Fibroblast of the conjunctiva (primary cell): ENCODE measurements at regions not wholly inside any gene's neighbourhood (a gene's known extent, or its start where the extent isn't known, plus 50 kb on each side); places are given as distances from the start of the nearest gene placed in this dataset.

ENCODE experiments used
- DNase-seq: peaks from one replicate; pipeline ENCODE4 v3.0.0-alpha.2; 2010; ENCODE audit warnings: low read depth

DNA sequence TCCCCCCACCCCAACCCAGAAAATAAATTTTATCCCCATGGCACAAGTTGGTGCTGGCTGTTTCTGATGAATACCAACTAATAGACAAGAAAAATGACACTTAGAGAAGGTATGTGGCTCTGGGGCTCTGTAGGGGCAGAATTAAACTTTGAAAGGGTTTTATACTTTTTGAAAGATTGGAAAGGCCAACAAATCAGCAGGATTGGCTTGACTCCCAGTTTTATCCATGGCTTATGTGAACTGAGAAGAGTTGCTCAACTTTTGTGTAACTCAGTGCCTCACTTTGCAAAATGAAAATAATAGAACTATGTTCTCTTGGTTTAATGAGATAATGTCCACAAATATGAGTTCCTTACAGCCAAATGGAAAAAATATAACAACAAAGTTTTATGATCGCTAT lies 288.9 kb upstream of the KIF2A start:
- no peak for DNase-seq

DNA sequence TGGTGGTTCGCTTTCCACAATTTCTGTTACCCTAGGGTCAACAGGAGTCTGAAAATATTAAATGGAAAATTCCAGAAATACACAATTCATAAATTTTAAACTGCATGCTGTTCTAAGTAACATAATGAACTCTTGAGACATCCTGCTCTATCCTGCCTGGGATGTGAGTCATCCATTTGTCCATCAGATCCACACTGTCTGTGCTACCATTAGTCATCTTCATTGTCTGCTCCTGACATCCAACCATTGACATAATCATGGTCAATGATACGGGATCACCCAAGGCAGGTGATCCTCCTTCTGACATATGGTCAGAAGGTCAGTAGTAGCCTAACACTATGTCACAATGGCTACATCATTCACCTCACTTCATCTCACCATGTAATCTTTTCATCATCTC lies 276.7 kb upstream of the KIF2A start:
- DNase-seq: no peak

DNA sequence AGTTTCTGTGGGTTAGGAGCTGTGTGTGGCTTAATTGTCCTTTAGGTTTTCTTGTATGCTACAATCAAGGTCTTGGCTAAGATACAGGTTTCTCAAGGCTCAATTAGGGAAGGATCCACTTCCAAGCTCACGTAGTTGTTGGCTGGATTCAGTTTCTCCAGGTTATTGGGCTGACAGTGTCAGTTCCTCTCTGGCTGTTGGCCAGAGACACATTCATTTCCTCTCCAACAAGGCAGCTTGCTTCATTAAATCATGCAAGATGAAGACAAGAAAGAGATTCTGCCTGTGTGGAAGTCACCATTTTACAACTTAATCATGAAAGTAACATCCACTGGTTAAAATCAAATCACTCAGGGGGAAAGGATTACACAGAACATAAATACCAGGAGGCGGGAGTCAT lies 275.7 kb upstream of the KIF2A start:
- no peak for DNase-seq

DNA sequence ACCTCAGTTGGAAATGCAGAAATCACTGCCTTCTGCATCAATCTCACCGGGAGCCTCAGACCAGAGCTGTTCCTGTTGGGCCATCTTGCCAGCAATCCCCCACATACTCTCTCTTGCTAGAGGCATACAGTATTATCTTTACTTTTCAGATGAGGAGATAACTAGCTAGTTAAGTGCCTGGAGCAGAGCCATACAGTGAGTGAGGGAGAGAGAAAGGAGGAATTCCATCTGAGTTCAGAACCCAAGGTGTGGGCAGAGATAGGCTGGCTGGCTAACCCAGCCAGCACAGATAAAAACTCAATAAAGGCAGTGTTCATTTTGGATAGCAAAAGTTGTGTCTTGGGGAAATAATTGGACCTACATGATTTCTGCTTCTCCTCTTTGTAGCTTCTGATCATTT lies 268.0 kb upstream of the KIF2A start:
- DNase-seq: no peak

DNA sequence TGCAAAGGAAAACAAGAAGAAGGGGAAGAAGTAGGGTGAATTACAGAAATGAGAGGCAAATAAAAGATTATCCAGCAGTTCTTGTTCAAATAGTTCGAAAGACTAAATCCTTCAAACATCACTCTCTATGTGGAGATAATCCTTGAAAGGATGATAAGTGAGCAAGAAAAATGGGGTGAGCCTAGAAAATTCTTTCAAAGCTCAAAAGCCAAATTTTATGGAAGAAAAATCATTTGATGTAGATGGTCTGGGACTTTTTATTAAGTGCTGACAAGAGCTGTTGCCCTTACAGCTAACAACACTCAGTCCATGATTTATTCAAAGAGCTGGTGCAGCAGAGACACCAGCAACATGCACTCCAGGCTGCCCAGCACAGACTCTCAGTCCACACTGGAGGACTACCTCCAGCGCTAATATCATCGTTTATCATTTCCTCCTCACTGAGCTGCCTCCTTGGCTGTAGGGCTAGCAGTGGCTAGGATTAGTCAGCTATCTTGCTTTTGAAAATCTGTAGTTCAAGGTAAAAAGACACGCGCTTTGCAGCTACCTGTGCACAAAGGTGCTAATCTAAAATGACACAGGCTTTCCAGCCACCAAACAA lies 264.8 kb upstream of the KIF2A start:
- DNase-seq: no peak

DNA sequence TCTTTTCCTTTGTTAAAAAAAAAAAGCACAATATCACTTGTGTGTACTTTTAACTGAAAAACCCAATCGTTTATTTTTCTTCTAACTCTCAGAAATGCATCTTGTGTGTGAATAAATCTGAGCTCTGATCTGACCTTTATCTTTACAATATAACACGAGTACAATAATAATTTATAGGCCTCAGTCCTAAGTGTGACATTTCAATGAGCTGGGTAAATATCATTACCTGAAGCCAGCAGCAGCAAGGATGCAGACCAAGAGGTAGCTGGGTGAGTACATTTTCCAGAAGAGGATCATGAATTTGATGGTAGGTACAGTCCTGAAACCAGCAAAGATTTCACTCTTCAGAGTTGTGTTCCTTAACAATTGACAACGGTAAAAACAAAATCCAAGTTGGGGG lies 264.0 kb upstream of the KIF2A start:
- no peak for DNase-seq

DNA sequence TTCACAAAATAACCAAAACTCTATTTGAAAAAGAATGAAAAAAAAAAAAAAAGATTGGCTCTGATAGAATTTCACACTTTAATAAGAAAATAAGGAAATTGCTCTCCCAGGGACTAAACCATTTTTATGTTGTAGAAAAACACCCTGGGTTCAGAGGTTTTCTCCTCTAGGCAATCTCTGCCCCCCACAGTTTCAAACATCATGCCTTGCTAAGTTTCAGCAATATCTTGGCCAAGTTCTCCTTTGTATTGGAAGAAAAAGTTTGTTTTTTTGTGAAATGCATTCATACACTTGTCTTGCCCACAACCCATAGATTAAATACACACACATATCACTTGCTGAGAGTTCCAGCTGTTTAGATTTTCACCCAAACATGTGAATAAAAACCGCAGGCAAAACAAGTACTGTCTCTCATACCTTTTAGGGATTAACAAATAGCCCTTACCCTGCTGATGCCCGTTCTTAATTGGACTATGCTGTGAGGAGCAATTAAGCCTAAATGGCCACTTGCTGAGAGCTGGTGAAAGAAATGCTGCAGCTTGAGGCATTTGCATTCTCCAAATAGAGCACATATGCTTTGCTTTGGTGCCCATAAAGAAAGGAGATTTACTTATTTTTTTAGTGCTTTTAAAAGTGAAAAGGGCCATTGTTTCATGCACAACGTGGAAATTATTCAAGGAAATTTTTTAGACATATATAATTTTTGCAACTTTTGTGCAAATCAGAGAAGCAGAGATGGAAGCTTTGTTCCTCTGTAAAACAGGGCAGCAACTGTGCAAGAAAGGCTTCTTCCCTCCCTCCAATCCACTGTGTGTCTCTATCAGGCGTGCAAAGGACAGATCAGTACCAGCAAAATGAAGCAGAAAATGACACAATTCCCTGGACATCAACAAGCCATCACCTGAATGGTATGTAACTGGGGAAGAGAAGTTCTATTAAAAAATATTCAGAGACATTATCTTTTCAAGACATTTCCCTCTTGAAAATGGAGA lies 262.4 kb upstream of the KIF2A start:
- DNase-seq: no peak

DNA sequence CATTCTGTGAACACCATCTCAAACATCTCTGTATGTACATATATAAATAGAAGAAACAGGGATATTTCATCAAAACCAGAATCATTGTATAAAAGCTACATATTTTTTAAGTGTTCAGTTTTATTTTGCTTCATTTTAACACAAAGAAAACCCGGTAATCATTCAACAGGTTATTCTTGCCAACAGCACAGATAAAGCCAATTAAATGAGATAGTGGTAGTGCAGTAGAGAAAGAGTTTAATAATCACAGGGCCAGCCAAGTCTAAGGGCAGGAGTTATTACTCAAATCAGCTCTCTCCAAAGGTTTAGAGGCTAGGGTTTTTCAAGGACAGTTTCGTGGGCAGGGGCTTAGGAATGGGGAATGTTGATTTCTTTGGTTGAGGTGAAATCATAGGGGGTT lies 261.0 kb upstream of the KIF2A start:
- no peak for DNase-seq

DNA sequence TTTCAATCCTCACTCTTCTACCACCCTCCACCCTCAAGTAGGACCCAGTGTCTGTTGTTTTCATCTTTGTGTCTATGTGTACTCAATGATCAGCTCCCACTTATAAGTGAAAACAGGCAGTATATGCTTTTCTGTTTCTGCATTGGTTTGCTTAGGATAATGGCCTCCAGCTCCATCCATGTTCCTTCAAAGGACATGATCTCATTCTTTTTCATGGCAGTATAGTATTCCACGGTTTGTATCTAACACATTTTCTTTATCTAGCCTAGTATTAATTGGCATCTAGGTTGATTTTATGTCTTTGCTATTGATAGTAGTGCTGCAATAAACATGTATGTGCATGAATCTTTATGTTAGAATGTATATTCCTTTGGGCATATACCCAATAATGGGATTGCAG lies 259.8 kb upstream of the KIF2A start:
- DNase-seq: no peak

DNA sequence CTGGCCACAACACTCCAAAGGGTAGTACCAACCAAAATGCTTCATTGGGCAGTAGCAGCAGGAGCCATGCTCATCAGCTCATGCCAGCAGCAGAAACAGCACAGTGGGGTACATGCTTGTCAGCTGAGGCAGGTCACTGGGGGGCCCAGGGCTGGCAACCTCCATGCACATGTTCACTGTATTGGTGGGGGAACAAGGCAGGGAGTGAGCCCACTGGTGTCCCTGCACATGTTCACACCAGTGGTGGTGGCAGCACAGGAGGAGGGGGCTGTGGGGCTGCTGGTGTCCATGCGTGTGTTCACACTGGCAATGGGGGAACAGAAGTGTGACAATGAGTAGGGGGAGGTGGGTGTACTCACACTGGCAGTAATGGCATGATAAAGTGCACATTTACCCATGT lies 254.3 kb upstream of the KIF2A start:
- no peak for DNase-seq

DNA sequence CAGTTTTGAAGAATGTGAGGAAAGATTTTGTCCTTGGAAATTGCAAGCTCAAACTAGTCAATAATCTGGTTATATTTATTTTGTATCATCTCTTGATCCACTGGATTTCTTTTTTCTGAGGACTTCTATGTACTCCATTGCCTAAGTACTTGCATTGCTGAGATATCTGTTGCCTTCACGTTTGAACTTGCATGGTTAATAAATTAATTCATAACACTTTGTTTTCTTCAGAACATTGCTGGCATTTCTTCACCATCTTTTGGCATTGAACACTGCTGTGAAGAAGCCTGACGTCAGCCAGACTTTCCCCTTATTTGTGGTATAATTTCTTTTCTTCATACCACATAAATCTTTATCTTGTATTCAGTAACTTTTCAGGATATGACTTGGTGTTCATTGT lies 246.0 kb upstream of the KIF2A start:
- no peak for DNase-seq

DNA sequence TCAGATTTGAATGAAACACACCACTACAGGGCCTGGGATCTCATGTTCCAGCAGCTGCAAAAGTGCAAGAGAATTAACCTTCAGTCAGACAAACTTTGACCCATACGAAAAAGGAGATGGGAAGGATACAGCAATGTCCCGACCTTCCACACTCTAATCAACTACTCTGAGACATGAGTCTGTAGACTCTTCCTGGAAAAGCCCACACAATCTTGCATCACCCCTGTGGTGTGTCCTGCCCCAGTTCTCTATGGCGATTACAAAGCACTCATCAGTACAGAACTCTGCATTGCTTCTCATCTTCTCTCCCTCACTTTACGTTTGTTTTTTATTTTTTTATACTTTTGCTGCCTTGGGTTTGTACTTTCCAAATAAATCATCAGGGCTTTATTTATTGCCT lies 241.0 kb upstream of the KIF2A start:
- DNase-seq: no peak

DNA sequence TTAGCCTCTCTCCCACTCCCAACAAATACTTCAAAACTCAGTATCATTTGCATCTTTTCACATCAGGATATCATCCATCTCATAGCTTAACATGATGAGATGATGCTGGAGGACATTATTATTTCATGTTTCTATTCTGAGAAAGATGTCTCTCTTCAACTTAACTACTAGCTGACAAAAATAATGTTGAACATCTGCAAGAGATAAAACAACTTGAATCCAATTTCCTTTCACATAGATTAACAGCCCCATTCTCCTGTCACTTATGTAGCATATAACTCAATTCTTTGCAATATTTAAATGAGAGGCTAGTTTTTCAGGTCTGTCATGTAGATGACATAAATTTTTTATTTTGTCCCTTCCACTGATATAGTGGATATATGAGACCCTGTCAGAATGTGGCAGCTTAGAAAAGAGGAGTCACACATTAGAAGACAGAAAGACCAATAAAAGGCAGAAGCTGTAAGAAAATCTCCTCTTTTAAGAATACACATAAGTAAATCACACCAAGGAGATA lies 239.2 kb upstream of the KIF2A start:
- DNase-seq: no peak

DNA sequence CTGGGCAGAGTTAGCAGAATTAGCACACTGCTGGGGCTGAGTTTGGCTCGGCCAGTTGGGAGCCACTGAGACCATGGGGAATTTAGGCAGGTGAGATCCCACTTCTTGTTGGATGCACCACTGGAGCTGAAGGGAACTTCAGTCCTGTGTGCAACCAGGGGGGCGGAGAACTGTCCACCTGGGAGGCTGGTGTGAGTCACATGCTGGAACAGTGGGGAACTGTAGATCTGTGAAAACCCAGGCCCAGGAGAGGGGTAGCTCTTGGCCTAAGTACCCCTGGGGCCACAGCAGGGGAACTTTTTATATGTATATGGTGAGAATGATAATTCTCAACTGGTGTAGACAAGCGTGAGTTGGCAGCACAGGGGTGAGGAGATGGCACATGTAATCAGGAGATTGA lies 237.5 kb upstream of the KIF2A start:
- DNase-seq: no peak

DNA sequence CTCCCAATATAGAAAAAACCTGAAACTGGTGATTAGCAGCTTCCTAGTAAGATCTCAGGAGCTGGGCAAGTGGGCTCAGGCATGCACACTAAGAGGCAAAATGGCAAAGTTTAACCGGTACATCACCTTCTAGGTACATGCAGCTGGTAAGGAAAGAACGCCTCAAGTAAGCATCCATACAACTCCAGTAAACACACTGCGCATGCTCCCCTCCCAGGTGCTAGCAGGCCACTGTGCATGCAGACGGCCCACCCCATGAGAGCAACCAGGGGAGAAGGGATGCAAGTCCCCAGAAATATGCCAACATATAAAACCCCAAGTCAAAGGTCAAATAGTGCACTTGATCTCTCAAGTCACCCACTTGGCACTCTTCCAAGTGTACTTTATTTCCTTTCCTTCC lies 228.6 kb upstream of the KIF2A start:
- no peak for DNase-seq

DNA sequence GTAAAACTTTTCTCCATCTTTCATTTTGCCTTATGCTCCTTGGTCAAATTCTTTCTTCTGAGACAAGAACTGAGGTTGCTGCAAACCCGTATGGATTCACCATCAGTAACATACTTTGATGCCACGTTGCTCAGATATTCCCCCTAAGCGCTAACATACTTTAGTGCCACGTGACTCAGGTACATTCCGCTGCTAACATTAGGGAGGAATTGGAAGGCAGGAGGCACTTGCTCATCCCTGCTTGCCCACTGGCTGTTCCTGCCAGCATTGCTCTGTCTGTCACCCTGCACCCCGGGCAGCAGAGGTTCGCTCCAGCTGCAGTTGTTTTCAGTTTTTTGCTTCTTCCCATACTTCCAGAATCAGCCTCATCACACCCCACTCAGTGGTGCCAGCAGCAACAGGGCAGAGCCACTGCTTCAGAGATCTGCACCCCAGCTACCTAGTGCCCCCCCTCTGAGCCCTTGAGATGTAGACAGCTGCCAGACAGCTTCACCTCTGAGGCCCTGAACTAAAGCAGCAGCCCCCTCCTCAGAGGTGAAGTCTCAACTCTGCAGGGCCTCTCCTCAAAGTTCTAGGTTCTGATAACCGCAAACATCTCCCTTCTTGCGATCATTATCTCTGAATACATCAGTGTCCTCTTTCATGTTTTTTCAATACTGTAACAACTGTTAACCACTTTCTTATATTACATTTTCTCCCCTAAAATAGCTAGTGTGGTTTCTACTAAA lies 228.0 kb upstream of the KIF2A start:
- no peak for DNase-seq

DNA sequence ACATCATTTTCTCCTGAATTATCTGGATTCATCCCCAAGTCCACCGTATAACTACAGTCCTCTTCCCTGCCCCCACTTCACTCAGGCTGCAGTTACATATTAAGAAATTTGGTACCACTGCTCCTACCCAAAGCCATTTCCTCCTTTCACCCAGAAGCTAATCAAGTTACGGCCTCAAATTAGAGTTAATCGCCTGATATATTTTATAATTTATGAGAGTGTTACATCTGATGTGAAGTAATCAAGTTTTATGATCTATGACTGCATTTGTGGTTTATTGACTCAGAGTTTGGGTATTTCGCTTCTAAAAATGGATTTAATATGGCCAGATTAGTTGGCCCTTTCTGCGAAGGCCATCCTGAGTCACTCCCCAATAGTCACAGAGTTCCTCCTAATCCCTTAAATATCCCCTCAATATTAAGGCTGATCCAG lies 223.6 kb upstream of the KIF2A start:
- no peak for DNase-seq

DNA sequence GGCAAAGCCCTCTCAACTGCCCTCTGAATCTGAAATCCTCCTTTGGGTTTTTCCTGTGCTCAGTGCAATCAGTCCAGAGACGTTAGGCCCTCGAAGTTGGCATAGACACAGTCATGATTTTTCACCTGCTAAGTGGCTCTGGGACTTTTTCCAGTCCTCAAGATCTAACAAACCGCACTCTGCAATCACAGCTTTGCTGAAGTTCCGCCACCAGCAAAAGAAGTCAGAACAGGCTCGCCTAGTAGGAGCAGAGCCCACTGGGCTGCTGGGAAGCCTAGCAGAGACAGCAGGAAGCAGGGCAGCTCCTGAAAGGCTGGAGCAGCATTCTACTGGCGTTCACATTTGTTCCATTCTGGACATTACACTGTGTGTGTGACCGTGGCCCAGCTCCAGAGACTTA lies 222.8 kb upstream of the KIF2A start:
- DNase-seq: no peak

DNA sequence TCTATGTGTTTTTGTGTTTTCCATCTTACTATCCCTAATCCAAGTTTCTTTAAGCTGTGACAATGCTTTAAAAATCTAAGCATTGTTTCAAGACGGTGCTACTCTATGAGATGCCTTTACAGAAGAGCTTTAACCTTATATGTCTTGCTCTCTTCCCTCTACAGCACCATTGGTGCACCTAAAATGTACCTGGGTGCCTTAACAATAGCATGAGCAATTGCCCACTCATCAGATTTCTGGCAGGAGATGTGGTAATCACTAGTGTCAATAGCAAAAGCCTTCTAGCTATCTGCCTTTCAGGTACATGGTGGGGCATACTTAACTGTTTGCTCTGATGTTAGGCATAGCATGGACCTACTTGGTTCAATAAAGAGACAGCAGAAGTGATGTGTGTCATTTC lies 222.3 kb upstream of the KIF2A start:
- DNase-seq: no peak

DNA sequence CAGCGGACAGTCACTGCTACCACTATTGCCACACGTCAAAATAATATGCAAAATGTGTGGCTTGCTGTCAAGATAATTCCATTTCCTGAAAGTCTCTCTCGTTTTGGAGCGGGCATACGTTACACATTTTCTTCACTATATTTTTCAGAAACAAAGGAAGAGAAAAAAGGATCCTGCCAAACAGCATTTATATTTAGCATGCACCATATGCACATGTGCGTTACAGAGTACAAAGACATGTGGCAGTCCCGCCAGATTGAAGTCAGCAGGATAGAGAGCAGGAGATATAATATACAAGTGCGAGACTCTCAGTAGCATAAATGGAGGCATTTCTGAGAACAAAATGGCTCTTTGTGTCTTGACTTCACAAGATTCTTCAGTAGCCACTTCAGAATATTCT lies 221.6 kb upstream of the KIF2A start:
- DNase-seq: no peak

DNA sequence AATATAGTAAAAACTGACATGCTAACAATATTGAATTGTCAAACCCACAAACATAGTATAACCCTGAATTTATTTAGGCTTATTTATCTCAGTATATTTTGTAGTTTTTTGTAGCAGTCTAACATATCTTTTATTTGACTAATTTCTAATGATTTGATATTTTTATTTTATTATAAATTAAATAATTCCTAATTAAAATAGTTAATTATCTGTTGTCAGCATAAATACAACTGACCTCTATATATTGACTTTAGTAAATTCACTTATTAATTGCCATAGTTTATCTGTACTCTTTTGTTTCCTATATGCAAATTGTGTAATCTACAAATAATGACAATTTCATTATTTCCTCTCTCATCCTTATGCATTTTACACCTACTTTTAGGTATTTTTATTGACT lies 215.1 kb upstream of the KIF2A start:
- DNase-seq: no peak

DNA sequence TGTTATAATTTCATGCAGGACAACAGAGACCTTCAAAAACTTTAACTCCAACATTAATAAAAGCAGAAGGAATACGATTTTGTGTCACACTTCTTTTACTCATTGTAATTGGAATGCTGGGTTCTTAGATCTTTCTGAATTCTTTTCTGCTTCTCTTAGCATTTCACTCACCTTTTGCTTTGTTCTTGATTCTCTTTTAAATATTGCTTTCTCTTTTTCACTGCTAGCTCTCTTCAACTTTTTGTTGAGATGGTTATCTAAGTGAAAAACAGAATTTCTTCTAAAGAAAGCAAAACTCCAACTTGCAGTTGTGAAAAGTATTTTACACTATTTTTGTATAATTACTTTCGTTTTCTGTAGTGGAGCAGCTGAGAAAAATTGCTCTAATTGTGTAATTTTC lies 212.6 kb upstream of the KIF2A start:
- no peak for DNase-seq

DNA sequence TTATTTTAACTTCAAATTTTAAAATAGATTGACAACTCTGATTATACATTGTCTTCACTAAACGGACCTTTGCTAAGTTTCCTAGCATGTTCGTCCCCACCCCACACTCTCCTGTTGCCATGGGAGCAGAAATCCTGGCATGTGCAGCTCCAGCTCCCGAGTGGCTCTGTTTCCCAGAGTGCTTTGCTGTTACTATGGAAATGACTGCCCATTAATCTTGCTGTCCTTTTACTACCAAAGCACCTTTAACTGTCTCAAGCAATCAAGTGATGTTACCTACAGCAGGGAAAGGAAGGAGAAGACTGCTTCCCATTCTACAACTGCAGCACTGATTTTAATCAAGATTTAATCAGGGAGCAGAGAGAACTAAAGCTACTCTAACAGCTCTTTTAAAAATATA lies 212.0 kb upstream of the KIF2A start:
- DNase-seq: peak; percentile 26
